GM18861 (cell line): ENCODE measurements at regions not wholly inside any gene's neighbourhood (a gene's known extent, or its start where the extent isn't known, plus 50 kb on each side); places are given as distances from the start of the nearest gene placed in this dataset.
"Not testable (repeated sequence)": the region's sequence is repeated elsewhere in the genome, so short reads cannot be mapped to it uniquely, and the experiment has no call there.

Experiments
- ATAC-seq: cut with Tn5 transposase; IDR thresholded peaks from one replicate; pipeline ENCODE4 v1.9.1; 2021; ENCODE audit not compliant: unreplicated experiment

- ATAC-seq, result no peak
Measured at GRCh38 chr4:106869551-106869950, 166.6 kb downstream of the DKK2 start.

- no peak for ATAC-seq
Measured at GRCh38 chr4:106868381-106869035, 167.6 kb downstream of the DKK2 start.

GRCh38 chr4:106864231-106864630, 171.9 kb downstream of the DKK2 start:
- no peak for ATAC-seq

- ATAC-seq, result no peak
Measured at GRCh38 chr4:106854569-106855351, 181.4 kb downstream of the DKK2 start.

- no peak for ATAC-seq
Measured at GRCh38 chr4:106852426-106852825, 183.7 kb downstream of the DKK2 start.

GRCh38 chr4:106851726-106852125, 184.4 kb downstream of the DKK2 start:
- ATAC-seq, result no peak

GRCh38 chr4:106850691-106851090, 185.4 kb downstream of the DKK2 start:
- no peak for ATAC-seq

GRCh38 chr4:106835919-106836318, 200.2 kb downstream of the DKK2 start:
- ATAC-seq, result no peak

- ATAC-seq, result no peak
Measured at GRCh38 chr4:106830879-106831278, 205.2 kb downstream of the DKK2 start.

- ATAC-seq, result no peak
Measured at GRCh38 chr4:106818764-106819163, 217.3 kb downstream of the DKK2 start.

GRCh38 chr4:106816496-106816895, 219.6 kb downstream of the DKK2 start:
- ATAC-seq, result no peak

GRCh38 chr4:106810122-106810521, 226.0 kb downstream of the DKK2 start:
- ATAC-seq, result no peak

GRCh38 chr4:106809076-106809475, 227.0 kb downstream of the DKK2 start:
- no peak for ATAC-seq

- no peak for ATAC-seq
Measured at GRCh38 chr4:106806158-106806797, 229.8 kb downstream of the DKK2 start.

- ATAC-seq, result no peak
Measured at GRCh38 chr4:106803083-106803482, 233.0 kb downstream of the DKK2 start.

- no peak for ATAC-seq
Measured at GRCh38 chr4:106801386-106801785, 234.7 kb downstream of the DKK2 start.

GRCh38 chr4:106796876-106797275, 239.2 kb downstream of the DKK2 start:
- ATAC-seq, result no peak

GRCh38 chr4:106795326-106795725, 240.8 kb downstream of the DKK2 start:
- ATAC-seq, result no peak

GRCh38 chr4:106793933-106794332, 242.2 kb downstream of the DKK2 start:
- ATAC-seq, result no peak

GRCh38 chr4:106775636-106776035, 260.5 kb downstream of the DKK2 start:
- ATAC-seq, result no peak

GRCh38 chr4:106774055-106774454, 262.1 kb downstream of the DKK2 start:
- ATAC-seq, result not testable (repeated sequence)
